ENCODE measurements at regions not wholly inside any gene's neighbourhood (a gene's known extent, or its start where the extent isn't known, plus 50 kb on each side); places are given as distances from the start of the nearest gene placed in this dataset.

DNA sequence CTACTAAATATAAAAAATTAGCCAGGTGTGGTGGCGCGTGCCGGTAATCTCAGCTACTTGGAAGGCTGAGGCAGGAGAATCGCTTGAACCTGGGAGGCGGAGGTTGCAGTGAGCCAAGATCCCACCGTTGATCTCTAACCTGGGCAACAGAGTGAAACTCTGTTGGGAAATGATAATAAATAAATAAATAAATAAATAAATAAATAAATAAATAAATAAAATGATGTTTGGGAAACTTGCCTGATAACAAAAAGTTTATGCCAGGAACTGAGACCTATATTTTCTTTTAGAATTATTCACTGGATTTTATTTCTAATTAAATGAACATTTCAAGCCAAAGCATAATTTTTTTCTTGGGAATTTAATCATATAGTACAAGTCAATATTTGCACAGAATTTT, 189.3 kb upstream of the CTNND2 start:
- TF ChIP-seq BACH2 (CRISPR knock-in tag; IDR thresholded peaks at IDR 0.05; ENCODE audit: borderline replicate concordance): no peak
- TF ChIP-seq, protein P1, sequence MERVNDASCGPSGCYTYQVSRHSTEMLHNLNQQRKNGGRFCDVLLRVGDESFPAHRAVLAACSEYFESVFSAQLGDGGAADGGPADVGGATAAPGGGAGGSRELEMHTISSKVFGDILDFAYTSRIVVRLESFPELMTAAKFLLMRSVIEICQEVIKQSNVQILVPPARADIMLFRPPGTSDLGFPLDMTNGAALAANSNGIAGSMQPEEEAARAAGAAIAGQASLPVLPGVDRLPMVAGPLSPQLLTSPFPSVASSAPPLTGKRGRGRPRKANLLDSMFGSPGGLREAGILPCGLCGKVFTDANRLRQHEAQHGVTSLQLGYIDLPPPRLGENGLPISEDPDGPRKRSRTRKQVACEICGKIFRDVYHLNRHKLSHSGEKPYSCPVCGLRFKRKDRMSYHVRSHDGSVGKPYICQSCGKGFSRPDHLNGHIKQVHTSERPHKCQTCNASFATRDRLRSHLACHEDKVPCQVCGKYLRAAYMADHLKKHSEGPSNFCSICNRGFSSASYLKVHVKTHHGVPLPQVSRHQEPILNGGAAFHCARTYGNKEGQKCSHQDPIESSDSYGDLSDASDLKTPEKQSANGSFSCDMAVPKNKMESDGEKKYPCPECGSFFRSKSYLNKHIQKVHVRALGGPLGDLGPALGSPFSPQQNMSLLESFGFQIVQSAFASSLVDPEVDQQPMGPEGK (CRISPR knock-in tag; IDR thresholded peaks at IDR 0.05; ENCODE audit: borderline replicate concordance): no peak
- no peak for TF ChIP-seq TOX (CRISPR knock-in tag; IDR thresholded peaks at IDR 0.05; ENCODE audit: borderline replicate concordance)
- no peak for TF ChIP-seq CSRNP3 (CRISPR knock-in tag; IDR thresholded peaks at IDR 0.05)
- TF ChIP-seq ESRRG (CRISPR knock-in tag; IDR thresholded peaks at IDR 0.05): no peak
- TF ChIP-seq RARB (CRISPR knock-in tag; IDR thresholded peaks at IDR 0.05): no peak
- TF ChIP-seq, protein P2, sequence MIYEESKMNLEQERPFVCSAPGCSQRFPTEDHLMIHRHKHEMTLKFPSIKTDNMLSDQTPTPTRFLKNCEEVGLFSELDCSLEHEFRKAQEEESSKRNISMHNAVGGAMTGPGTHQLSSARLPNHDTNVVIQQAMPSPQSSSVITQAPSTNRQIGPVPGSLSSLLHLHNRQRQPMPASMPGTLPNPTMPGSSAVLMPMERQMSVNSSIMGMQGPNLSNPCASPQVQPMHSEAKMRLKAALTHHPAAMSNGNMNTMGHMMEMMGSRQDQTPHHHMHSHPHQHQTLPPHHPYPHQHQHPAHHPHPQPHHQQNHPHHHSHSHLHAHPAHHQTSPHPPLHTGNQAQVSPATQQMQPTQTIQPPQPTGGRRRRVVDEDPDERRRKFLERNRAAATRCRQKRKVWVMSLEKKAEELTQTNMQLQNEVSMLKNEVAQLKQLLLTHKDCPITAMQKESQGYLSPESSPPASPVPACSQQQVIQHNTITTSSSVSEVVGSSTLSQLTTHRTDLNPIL (CRISPR knock-in tag; IDR thresholded peaks at IDR 0.05; ENCODE audit: low read depth): no peak
- no peak for TF ChIP-seq GLIS3 (CRISPR knock-in tag; IDR thresholded peaks at IDR 0.05)
- TF ChIP-seq ZC3H10 (CRISPR knock-in tag; IDR thresholded peaks at IDR 0.05): no peak

All from SK-N-SH treated with all-trans-retinoic acid at 6 μM for 48 hours (cell line).